T-helper 17 cell (primary cell): ENCODE measurements at regions not wholly inside any gene's neighbourhood (a gene's known extent, or its start where the extent isn't known, plus 50 kb on each side); places are given as distances from the start of the nearest gene placed in this dataset.

Experiments used
- ATAC-seq: fragments of 150-1000 bp; cut with Tn5 transposase; 2 replicates; pipeline ENCODE4 v1.10.0; 2021; ENCODE audit warnings: mild to moderate bottlenecking, moderate library complexity
- DNase-seq, 3 donors: peaks; one replicate each; pipeline versions ENCODE4 v3.0.0 to v3.0.0-alpha.2; 2020 to 2021
- H3K9me3 ChIP-seq: one replicate; pipeline ENCODE4 v1.7.0; 2013; ENCODE audit warnings: low read length, mild to moderate bottlenecking; ENCODE audit not compliant: control insufficient read depth, poor library complexity, severe bottlenecking
- H3K27ac Mint-ChIP-seq: one replicate; pipeline ENCODE4 v1.8.0; 2022; ENCODE audit warnings: mild to moderate bottlenecking, moderate library complexity, mixed read lengths
- H3K27me3 Mint-ChIP-seq: one replicate; pipeline ENCODE4 v1.8.0; 2022; ENCODE audit warnings: mixed read lengths
- H3K36me3 Mint-ChIP-seq: one replicate; pipeline ENCODE4 v1.8.0; 2022; ENCODE audit warnings: low read depth, mixed read lengths
- H3K4me1 Mint-ChIP-seq: one replicate; pipeline ENCODE4 v1.8.0; 2022; ENCODE audit warnings: mild to moderate bottlenecking, mixed read lengths
- H3K4me3 Mint-ChIP-seq: one replicate; pipeline ENCODE4 v1.8.0; 2022; ENCODE audit warnings: mild to moderate bottlenecking, moderate library complexity, mixed read lengths

GRCh38 chr10:60703266-60704041 is 74.8 kb upstream of the CDK1 start:
- H3K27ac Mint-ChIP-seq = peak overlapping the region; percentile 27
- H3K4me3 Mint-ChIP-seq = peak overlapping the region; percentile 5
- peak; percentile 64 for ATAC-seq
- H3K4me1 Mint-ChIP-seq = peaks cover 27% of the 10 kb centered on the region
- H3K27me3 Mint-ChIP-seq = no peaks in the 10 kb centered on the region
- peaks cover 2% of the 10 kb centered on the region for H3K36me3 Mint-ChIP-seq
- DNase-seq = no peak
- H3K9me3 ChIP-seq = no peaks in the 10 kb centered on the region

DNA sequence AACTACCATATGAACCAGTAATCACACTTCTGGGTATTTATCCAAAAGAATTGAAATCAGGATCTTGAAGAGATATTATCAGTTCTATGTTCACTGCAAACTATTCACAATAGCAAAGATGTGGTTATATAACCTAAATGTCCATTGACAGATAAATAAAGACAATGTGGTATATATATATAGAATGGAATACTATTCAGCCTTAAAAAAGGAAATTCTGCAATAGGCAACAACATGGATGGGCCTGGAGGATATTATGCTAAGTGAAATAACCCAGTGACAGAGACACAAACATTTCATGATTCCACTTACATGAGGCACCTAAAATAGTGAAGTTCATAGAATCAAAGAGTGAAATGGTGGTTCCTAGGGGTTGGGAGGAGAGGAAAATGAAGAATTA is 90.6 kb upstream of the CDK1 start:
- H3K4me3 Mint-ChIP-seq = no peak overlapping the region
- no peak overlapping the region for H3K27ac Mint-ChIP-seq
- H3K4me1 Mint-ChIP-seq = peaks cover 5% of the 10 kb centered on the region
- H3K9me3 ChIP-seq = no peaks in the 10 kb centered on the region
- H3K36me3 Mint-ChIP-seq = peaks cover 5% of the 10 kb centered on the region
- ATAC-seq = no peak
- no peaks in the 10 kb centered on the region for H3K27me3 Mint-ChIP-seq
- no peak for DNase-seq

GRCh38 chr10:60684091-60684490 is 94.2 kb upstream of the CDK1 start:
- Mint-ChIP-seq H3K36me3 (peaks cover 5% of the 10 kb centered on the region), H3K27ac (no peak overlapping the region), H3K4me3 (no peak overlapping the region), H3K4me1 (peaks cover 13% of the 10 kb centered on the region), H3K27me3 (no peaks in the 10 kb centered on the region)
- ATAC-seq (no peak), DNase-seq (no peak)
- no peaks in the 10 kb centered on the region for H3K9me3 ChIP-seq

- no peaks in the 10 kb centered on the region for H3K9me3 ChIP-seq
- Mint-ChIP-seq H3K27me3 (no peaks in the 10 kb centered on the region), H3K27ac (no peak overlapping the region), H3K36me3 (peaks cover 5% of the 10 kb centered on the region), H3K4me1 (peaks cover 19% of the 10 kb centered on the region), H3K4me3 (no peak overlapping the region)
- ATAC-seq = no peak
- no peak for DNase-seq
Measured at GRCh38 chr10:60681103-60681502, 97.2 kb upstream of the CDK1 start.

- Mint-ChIP-seq H3K36me3 (peaks cover 5% of the 10 kb centered on the region), H3K27ac (no peak overlapping the region), H3K4me3 (no peak overlapping the region), H3K27me3 (no peaks in the 10 kb centered on the region), H3K4me1 (peaks cover 19% of the 10 kb centered on the region)
- no peaks in the 10 kb centered on the region for H3K9me3 ChIP-seq
- DNase-seq (no peak), ATAC-seq (no peak)
Measured at GRCh38 chr10:60679388-60679990, 98.8 kb upstream of the CDK1 start.

- no peak for ATAC-seq
- no peak overlapping the region for H3K27ac Mint-ChIP-seq
- H3K9me3 ChIP-seq = no peaks in the 10 kb centered on the region
- H3K36me3 Mint-ChIP-seq = peaks cover 3% of the 10 kb centered on the region
- H3K4me1 Mint-ChIP-seq = peaks cover 19% of the 10 kb centered on the region
- no peaks in the 10 kb centered on the region for H3K27me3 Mint-ChIP-seq
- DNase-seq = no peak
- no peak overlapping the region for H3K4me3 Mint-ChIP-seq
Measured at GRCh38 chr10:60678978-60679377, 99.3 kb upstream of the CDK1 start.

DNA sequence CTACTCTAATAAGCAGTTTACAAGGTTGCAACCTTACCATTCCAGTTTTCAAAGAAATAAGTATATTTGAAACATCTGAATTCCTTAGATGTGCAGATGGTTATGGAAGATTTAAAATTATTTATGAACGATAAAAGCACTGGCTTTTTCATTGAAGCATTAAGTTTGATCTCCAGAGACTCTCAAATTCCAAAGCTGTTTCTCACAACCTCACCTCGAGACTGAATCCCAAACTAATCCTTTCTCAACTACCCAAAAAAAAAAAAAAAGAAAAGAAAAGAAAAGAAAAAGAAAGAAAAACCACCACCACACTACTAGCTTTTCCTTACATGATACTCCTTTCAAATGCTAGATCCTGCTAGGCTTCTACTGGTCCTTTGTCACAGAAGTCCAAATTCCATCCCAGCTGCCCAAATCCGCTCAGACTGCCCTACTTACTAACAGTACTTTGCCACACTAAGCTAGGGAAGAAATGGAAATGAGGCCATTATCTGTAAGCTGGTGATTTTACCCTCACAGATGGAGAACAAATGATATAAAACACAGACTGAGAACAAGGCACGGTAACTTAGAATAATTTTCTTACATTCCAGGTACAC is 100.6 kb upstream of the CDK1 start:
- H3K9me3 ChIP-seq = no peaks in the 10 kb centered on the region
- Mint-ChIP-seq H3K36me3 (no peaks in the 10 kb centered on the region), H3K27ac (no peak overlapping the region), H3K27me3 (no peaks in the 10 kb centered on the region), H3K4me1 (peaks cover 14% of the 10 kb centered on the region), H3K4me3 (no peak overlapping the region)
- DNase-seq (no peak), ATAC-seq (no peak)

GRCh38 chr10:60675236-60675635 is 103.0 kb upstream of the CDK1 start:
- no peak for DNase-seq
- H3K36me3 Mint-ChIP-seq = no peaks in the 10 kb centered on the region
- H3K27ac Mint-ChIP-seq = no peak overlapping the region
- ATAC-seq = no peak
- H3K27me3 Mint-ChIP-seq = no peaks in the 10 kb centered on the region
- H3K4me1 Mint-ChIP-seq = peaks cover 10% of the 10 kb centered on the region
- no peaks in the 10 kb centered on the region for H3K9me3 ChIP-seq
- no peak overlapping the region for H3K4me3 Mint-ChIP-seq

- Mint-ChIP-seq H3K4me3 (no peak overlapping the region), H3K4me1 (peaks cover 12% of the 10 kb centered on the region), H3K27ac (peak overlapping the region; percentile 62), H3K36me3 (no peaks in the 10 kb centered on the region), H3K27me3 (no peaks in the 10 kb centered on the region)
- H3K9me3 ChIP-seq = no peaks in the 10 kb centered on the region
- DNase-seq (no peak), ATAC-seq (no peak)
Measured at GRCh38 chr10:60669501-60669900, 108.8 kb upstream of the CDK1 start.

DNA sequence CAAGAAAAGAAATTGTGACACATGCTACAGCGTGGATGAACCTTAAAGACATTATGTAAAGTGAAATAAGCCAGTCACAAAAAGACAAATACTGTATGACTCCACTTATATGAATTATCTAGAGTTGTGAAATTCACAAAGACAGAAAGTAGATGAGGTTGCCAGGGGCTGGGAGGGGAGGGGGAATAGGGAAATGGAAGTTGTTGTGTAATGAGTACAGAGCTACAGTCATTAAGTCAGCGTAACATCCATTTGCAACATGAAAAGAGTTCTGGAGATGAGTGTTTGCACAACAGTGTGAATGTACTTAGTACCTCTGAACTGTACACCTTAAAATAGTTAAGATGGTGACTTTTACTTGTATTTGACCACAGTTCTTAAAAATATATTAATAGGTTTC is 112.1 kb upstream of the CDK1 start:
- Mint-ChIP-seq H3K27me3 (no peaks in the 10 kb centered on the region), H3K36me3 (no peaks in the 10 kb centered on the region), H3K4me1 (peaks cover 27% of the 10 kb centered on the region), H3K4me3 (no peak overlapping the region), H3K27ac (no peak overlapping the region)
- ATAC-seq = no peak
- no peaks in the 10 kb centered on the region for H3K9me3 ChIP-seq
- DNase-seq = no peak

- H3K9me3 ChIP-seq = no peaks in the 10 kb centered on the region
- no peak for DNase-seq
- Mint-ChIP-seq H3K36me3 (peaks cover 3% of the 10 kb centered on the region), H3K4me1 (peaks cover 26% of the 10 kb centered on the region), H3K27me3 (no peaks in the 10 kb centered on the region), H3K27ac (no peak overlapping the region), H3K4me3 (no peak overlapping the region)
- ATAC-seq = no peak
Measured at GRCh38 chr10:60664859-60665258, 113.4 kb upstream of the CDK1 start.

GRCh38 chr10:60663850-60664249 is 114.4 kb upstream of the CDK1 start:
- H3K27ac Mint-ChIP-seq = peak overlapping the region; percentile 86

DNA sequence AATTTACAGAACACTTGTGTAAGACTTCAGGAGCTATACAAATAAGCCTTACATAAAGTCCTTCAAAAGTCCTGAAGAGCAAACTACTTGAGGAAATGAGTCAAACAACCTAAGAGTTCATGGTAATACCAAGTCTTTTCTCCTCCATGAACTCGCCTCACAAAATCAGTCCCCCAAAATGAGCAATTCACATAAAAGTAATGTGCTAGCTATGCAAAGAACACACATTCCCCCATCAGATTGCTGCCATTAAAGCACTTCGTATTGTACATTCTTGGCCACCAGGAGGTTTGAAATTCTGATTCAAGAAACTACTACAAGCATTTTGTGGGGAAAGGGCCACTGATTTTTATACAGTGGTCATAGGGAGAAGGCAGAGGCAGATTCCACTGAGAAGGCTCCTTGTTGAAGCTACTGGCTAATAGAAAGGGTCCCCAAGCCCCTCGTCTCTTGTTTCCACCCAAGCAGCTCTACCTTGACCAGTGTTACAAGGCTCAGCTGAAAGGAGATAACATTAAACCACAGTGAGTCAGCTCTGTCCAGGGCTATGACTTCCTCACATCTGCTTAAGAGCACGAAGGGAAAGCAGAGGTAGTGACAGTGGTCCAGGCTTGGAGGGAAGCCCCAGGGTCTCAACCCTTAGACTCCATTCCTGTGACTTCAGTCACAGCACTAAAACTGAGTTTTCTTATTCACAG is 115.2 kb upstream of the CDK1 start:
- H3K27me3 Mint-ChIP-seq = no peaks in the 10 kb centered on the region
- H3K4me3 Mint-ChIP-seq = no peak overlapping the region
- ATAC-seq (no peak), DNase-seq (no peak)
- peaks cover 24% of the 10 kb centered on the region for H3K4me1 Mint-ChIP-seq
- peaks cover 3% of the 10 kb centered on the region for H3K36me3 Mint-ChIP-seq
- peak overlapping the region; percentile 86 for H3K27ac Mint-ChIP-seq
- no peaks in the 10 kb centered on the region for H3K9me3 ChIP-seq

More at GRCh38 chr10:60663850-60664249, 114.4 kb upstream of the CDK1 start:
- DNase-seq (no peak), ATAC-seq (no peak)
- H3K4me1 Mint-ChIP-seq = peaks cover 24% of the 10 kb centered on the region
- no peak overlapping the region for H3K4me3 Mint-ChIP-seq
- no peaks in the 10 kb centered on the region for H3K27me3 Mint-ChIP-seq
- peaks cover 3% of the 10 kb centered on the region for H3K36me3 Mint-ChIP-seq
- no peaks in the 10 kb centered on the region for H3K9me3 ChIP-seq
